SK-N-SH (cell line): ENCODE measurements at regions not wholly inside any gene's neighbourhood (a gene's known extent, or its start where the extent isn't known, plus 50 kb on each side); places are given as distances from the start of the nearest gene placed in this dataset.

Experiments used
- CTCF ChIA-PET: fragments of 300-600, 350-600 bp; formaldehyde crosslinking; extraction: SDS; loops from one replicate; lab custom pipeline; 2021; lab: Yijun Ruan, JAX
- POLR2A ChIA-PET: fragments of 350-600 bp; sonication (Branson Sonifier 250); formaldehyde crosslinking; extraction: SDS; loops from one replicate; lab custom pipeline; 2020; ENCODE audit warnings: antibody characterized with exemption, inconsistent platforms; lab: Yijun Ruan, JAX
- DNase-seq: peaks from one replicate; pipeline ENCODE4 v3.0.0; 2012
- H2AFZ ChIP-seq: fragments of 200-600 bp; sonication (generic); 2 replicates; pipeline ENCODE4 v1.8.1; 2016; ENCODE audit warnings: antibody characterized with exemption, mild to moderate bottlenecking, low read depth
- H3F3A ChIP-seq: fragments of 200-600 bp; sonication (generic); replicated peaks from 2 replicates; pipeline ENCODE3; 2016; ENCODE audit warnings: antibody characterized with exemption, mild to moderate bottlenecking; ENCODE audit not compliant: insufficient read depth
- H3K27ac ChIP-seq, 2 experiments: fragments of 200-500 bp in 1 of 2; fragments of 200-600 bp in 1 of 2; sonication (Bioruptor generic) in 1 of 2; sonication (generic), shearing (Covaris generic) in 1 of 2; 2 replicates each; pipeline versions ENCODE4 v1.5.1 to v1.6.1; 2014 to 2016; ENCODE audit warnings: low read depth in 2 of 2, inconsistent platforms in 1 of 2, low read length in 1 of 2, mild to moderate bottlenecking in 1 of 2, mixed read lengths in 1 of 2
- H3K27me3 ChIP-seq: fragments of 200-600 bp; sonication (generic), shearing (Covaris generic); 2 replicates; pipeline ENCODE4 v1.6.1; 2016; ENCODE audit warnings: mixed run types; ENCODE audit not compliant: insufficient read depth
- H3K36me3 ChIP-seq, 2 experiments: fragments of 200-500 bp in 1 of 2; fragments of 200-600 bp in 1 of 2; sonication (Bioruptor generic) in 1 of 2; sonication (generic) in 1 of 2; replicated peaks in 1 of 2; 2 replicates each; pipeline versions ENCODE3 to v1.5.1; 2014 to 2016; ENCODE audit warnings: low read length in 1 of 2, mild to moderate bottlenecking in 1 of 2; ENCODE audit not compliant: insufficient read depth in 2 of 2, control insufficient read depth in 1 of 2
- H3K4me1 ChIP-seq, 2 experiments: fragments of 200-500 bp in 1 of 2; fragments of 200-600 bp in 1 of 2; sonication (Bioruptor generic) in 1 of 2; sonication (generic), shearing (Covaris generic) in 1 of 2; 2 replicates each; pipeline versions ENCODE4 v1.5.1 to v1.6.1; 2014 to 2016; ENCODE audit warnings: low read depth in 1 of 2, low read length in 1 of 2, mixed run types in 1 of 2; ENCODE audit not compliant: insufficient read depth in 2 of 2, control insufficient read depth in 1 of 2
- H3K4me2 ChIP-seq: fragments of 200-600 bp; sonication (generic), shearing (Covaris generic); 2 replicates; pipeline ENCODE4 v1.6.1; 2017; ENCODE audit warnings: mixed run types
- H3K4me3 ChIP-seq, 2 experiments: fragments of 200-500 bp in 1 of 2; fragments of 200-600 bp in 1 of 2; sonication (Bioruptor generic) in 1 of 2; sonication (generic), shearing (Covaris generic) in 1 of 2; 2 replicates each; pipeline versions ENCODE4 v1.5.1 to v1.8.1; 2014 to 2016; ENCODE audit warnings: low read depth in 2 of 2, inconsistent platforms in 1 of 2, low read length in 1 of 2, mild to moderate bottlenecking in 1 of 2, mixed read lengths in 1 of 2, moderate library complexity in 1 of 2
- H3K79me2 ChIP-seq: fragments of 200-600 bp; sonication (generic); 2 replicates; pipeline ENCODE4 v1.8.1; 2017; ENCODE audit warnings: mild to moderate bottlenecking; ENCODE audit not compliant: insufficient read depth
- H3K9ac ChIP-seq: fragments of 200-600 bp; sonication (generic); 2 replicates; pipeline ENCODE4 v1.6.1; 2017; ENCODE audit warnings: mixed run types
- H3K9me2 ChIP-seq: fragments of 200-600 bp; sonication (generic); 2 replicates; pipeline ENCODE4 v1.6.1; 2017; ENCODE audit warnings: mixed run types
- H3K9me3 ChIP-seq: fragments of 200-600 bp; sonication (generic); 2 replicates; pipeline ENCODE4 v1.6.1; 2017; ENCODE audit warnings: mixed run types, mild to moderate bottlenecking, moderate library complexity
- H4K20me1 ChIP-seq: fragments of 200-600 bp; sonication (generic); 2 replicates; pipeline ENCODE4 v1.6.1; 2017; ENCODE audit warnings: mild to moderate bottlenecking, mixed run types; ENCODE audit not compliant: insufficient read depth
- FOSL2 ChIP-seq: IDR thresholded peaks from 2 replicates; pipeline ENCODE4 v1.4.0; 2012; ENCODE audit warnings: low read depth, mild to moderate bottlenecking, moderate library complexity, borderline replicate concordance
- FOXM1 ChIP-seq: IDR thresholded peaks from 2 replicates; pipeline ENCODE4 v1.4.0; 2012; ENCODE audit warnings: low read depth, mild to moderate bottlenecking
- GATA2 ChIP-seq: sonication (generic); formaldehyde crosslinking; IDR thresholded peaks from 2 replicates; pipeline ENCODE4 v1.5.0; 2020; ENCODE audit warnings: mild to moderate bottlenecking, missing genetic modification reagents
- NFIC ChIP-seq: IDR thresholded peaks from 2 replicates; pipeline ENCODE4 v1.4.0; 2012; ENCODE audit warnings: borderline replicate concordance
- NRF1 ChIP-seq: IDR thresholded peaks from 2 replicates; pipeline ENCODE4 v1.6.1; 2012; ENCODE audit warnings: low read depth, mild to moderate bottlenecking, low read length
- POLR2AphosphoS5 ChIP-seq: IDR thresholded peaks from 2 replicates; pipeline ENCODE4 v1.6.1; 2012; ENCODE audit warnings: low read depth, low read length
- RFX5 ChIP-seq: IDR thresholded peaks from 2 replicates; pipeline ENCODE4 v1.6.1; 2012; ENCODE audit warnings: mild to moderate bottlenecking, improper control_type of control experiment, low read length
- SIN3A ChIP-seq: IDR thresholded peaks from 2 replicates; pipeline ENCODE4 v1.6.1; 2012; ENCODE audit warnings: low read depth, mild to moderate bottlenecking, low read length, moderate library complexity, borderline replicate concordance
- ZBTB33 ChIP-seq: IDR thresholded peaks from 2 replicates; pipeline ENCODE4 v1.4.0; 2012; ENCODE audit warnings: low read depth, borderline replicate concordance
- WGBS: methylation state at CpG from one replicate; pipeline ENCODE4 v1.1.6; 2017; ENCODE audit warnings: low lambda C conversion rate; 5-methylcytosine and 5-hydroxymethylcytosine counted together
- TF ChIP-seq, protein P1 (sequence below): IDR thresholded peaks from 2 replicates; pipeline ENCODE4 v1.4.0; 2012; ENCODE audit warnings: low read depth, borderline replicate concordance
- TF ChIP-seq, protein P2 (sequence below): fragments of 150-350 bp; IDR thresholded peaks from 2 replicates; pipeline ENCODE4 v1.6.1; 2016; ENCODE audit warnings: mild to moderate bottlenecking, low read depth, low read length

GRCh38 chr13:40240293-40240692 is 426.1 kb downstream of the FOXO1 start:
- no peak for TF ChIP-seq RFX5
- no peak for TF ChIP-seq SIN3A
- TF ChIP-seq FOXM1, result no peak
- no peak for TF ChIP-seq ZBTB33
- 18% methylated on average over 2 of the region's 2 CpGs for WGBS
- no peaks in the 10 kb centered on the region for H4K20me1 ChIP-seq
- H3K27ac ChIP-seq, result no peak overlapping the region
- no peak for DNase-seq
- no peaks in the 10 kb centered on the region for H3K36me3 ChIP-seq
- no peak overlapping the region for H3K9ac ChIP-seq
- no peaks in the 10 kb centered on the region for H3K27me3 ChIP-seq
- H2AFZ ChIP-seq, result no peak overlapping the region
- H3K79me2 ChIP-seq, result no peaks in the 10 kb centered on the region
- no peaks in the 10 kb centered on the region for H3K9me3 ChIP-seq
- H3K4me2 ChIP-seq, result no peak overlapping the region
- no peaks in the 10 kb centered on the region for H3F3A ChIP-seq
- no peaks in the 10 kb centered on the region for H3K4me1 ChIP-seq
- CTCF ChIA-PET, result interaction anchor here (0.6 kb wide), 1 partner anchor 535 kb away, joined by 3 read pairs; no protein-coding TSS in a partner anchor
- no peak overlapping the region for H3K4me3 ChIP-seq
- no peaks in the 10 kb centered on the region for H3K9me2 ChIP-seq
- POLR2A ChIA-PET, result no interaction called here

GRCh38 chr13:40241125-40241798 is 425.2 kb downstream of the FOXO1 start:
- H3K4me3 ChIP-seq, result no peak overlapping the region
- CTCF ChIA-PET, result interaction anchor here (0.6 kb wide), 1 partner anchor 534 kb away, joined by 3 read pairs; no protein-coding TSS in a partner anchor
- 80% methylated on average over 3 of the region's 3 CpGs for WGBS
- H3K9me3 ChIP-seq, result no peaks in the 10 kb centered on the region
- no peak overlapping the region for H3K9ac ChIP-seq
- no peaks in the 10 kb centered on the region for H4K20me1 ChIP-seq
- DNase-seq, result no peak
- no peaks in the 10 kb centered on the region for H3K36me3 ChIP-seq
- H3K79me2 ChIP-seq, result no peaks in the 10 kb centered on the region
- TF ChIP-seq, protein P1, sequence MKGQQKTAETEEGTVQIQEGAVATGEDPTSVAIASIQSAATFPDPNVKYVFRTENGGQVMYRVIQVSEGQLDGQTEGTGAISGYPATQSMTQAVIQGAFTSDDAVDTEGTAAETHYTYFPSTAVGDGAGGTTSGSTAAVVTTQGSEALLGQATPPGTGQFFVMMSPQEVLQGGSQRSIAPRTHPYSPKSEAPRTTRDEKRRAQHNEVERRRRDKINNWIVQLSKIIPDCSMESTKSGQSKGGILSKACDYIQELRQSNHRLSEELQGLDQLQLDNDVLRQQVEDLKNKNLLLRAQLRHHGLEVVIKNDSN, result no peak
- TF ChIP-seq FOXM1 (no peak), FOSL2 (no peak), GATA2 (CRISPR knock-in tag) (no peak), NRF1 (no peak)
- no peaks in the 10 kb centered on the region for H3K9me2 ChIP-seq
- POLR2A ChIA-PET, result no interaction called here
- H3K4me1 ChIP-seq, result no peaks in the 10 kb centered on the region
- no peak overlapping the region for H2AFZ ChIP-seq
- no peaks in the 10 kb centered on the region for H3K27me3 ChIP-seq
- H3F3A ChIP-seq, result no peaks in the 10 kb centered on the region
- no peak overlapping the region for H3K4me2 ChIP-seq
- H3K27ac ChIP-seq, result no peak overlapping the region

DNA sequence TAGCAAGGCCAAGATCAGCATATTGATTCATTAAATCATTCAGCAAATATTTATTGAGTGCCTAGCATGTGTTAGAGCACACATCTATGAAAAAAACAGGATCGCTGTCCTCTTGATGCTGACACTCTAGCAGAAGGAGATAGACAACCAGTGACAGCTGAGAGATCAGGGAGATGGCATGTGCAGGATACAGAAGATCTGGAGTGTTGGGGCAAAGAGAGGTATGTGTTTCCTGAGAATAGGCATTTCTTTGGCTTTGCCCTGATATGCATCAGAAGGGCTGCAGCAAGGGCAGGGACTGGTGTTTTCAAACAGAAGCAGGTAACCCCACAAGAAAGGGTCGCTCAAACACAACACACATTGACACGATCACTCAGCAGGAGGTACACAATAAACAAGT is 423.4 kb downstream of the FOXO1 start:
- no peak overlapping the region for H3K27ac ChIP-seq
- H3K4me1 ChIP-seq, result no peaks in the 10 kb centered on the region
- TF ChIP-seq NFIC (no peak), POLR2AphosphoS5 (no peak)
- TF ChIP-seq, protein P2, sequence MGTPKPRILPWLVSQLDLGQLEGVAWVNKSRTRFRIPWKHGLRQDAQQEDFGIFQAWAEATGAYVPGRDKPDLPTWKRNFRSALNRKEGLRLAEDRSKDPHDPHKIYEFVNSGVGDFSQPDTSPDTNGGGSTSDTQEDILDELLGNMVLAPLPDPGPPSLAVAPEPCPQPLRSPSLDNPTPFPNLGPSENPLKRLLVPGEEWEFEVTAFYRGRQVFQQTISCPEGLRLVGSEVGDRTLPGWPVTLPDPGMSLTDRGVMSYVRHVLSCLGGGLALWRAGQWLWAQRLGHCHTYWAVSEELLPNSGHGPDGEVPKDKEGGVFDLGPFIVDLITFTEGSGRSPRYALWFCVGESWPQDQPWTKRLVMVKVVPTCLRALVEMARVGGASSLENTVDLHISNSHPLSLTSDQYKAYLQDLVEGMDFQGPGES, result no peak
- TF ChIP-seq, all 33 proteins: peak for 0
- ChIA-PET CTCF (no interaction called here), POLR2A (no interaction called here)
- no peaks in the 10 kb centered on the region for H3K79me2 ChIP-seq
- WGBS, result 68% methylated on average over 3 of the region's 3 CpGs
- H4K20me1 ChIP-seq, result no peaks in the 10 kb centered on the region
- no peaks in the 10 kb centered on the region for H3F3A ChIP-seq
- no peaks in the 10 kb centered on the region for H3K27me3 ChIP-seq
- H3K9me2 ChIP-seq, result no peaks in the 10 kb centered on the region
- no peaks in the 10 kb centered on the region for H3K36me3 ChIP-seq
- no peak overlapping the region for H3K4me2 ChIP-seq
- no peak overlapping the region for H3K4me3 ChIP-seq
- no peak overlapping the region for H3K9ac ChIP-seq
- no peak for DNase-seq
- H2AFZ ChIP-seq, result no peak overlapping the region
- H3K9me3 ChIP-seq, result no peaks in the 10 kb centered on the region
